ENCODE measurements at regions not wholly inside any gene's neighbourhood (a gene's known extent, or its start where the extent isn't known, plus 50 kb on each side); places are given as distances from the start of the nearest gene placed in this dataset.

DNA sequence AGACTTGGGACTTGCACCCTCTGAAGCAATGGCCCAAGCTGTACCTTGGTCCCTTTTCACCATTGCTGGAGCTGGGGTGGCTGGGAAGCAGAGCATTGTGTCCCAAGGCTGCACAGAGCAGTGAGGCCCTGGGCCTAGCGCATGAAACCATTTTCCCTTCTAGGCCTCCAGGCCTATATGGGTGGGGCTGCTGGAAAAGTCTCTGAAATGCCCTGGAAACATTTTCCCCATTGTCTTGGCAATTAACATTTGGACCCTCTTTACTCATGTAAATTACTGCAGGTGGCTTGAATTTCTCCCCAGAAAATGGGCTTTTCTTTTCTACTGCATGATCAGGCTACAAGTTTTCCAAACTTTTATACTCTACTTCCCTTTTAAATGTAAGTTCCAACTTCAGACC lies 510.5 kb downstream of the SLITRK6 start:
- no peak for DNase-seq (ENCODE audit: low spot score)

DNA sequence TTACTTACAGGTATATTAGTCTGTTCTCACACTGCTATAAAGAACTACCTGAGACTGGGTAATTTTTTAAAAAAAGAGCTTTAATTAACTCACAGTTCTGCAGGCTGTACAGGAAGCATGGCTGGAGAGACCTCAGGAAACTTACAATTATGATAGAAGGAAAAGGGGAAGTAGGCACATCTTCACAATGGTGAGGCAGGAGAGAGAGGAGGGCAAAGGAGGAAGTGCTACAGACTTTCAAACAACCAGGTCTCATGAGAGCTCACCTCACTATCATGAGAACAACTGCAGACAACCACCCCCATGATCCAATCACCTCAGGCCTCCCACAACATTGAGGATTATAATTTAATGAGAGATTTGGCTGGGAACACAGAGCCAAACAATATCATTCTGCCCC lies 511.7 kb downstream of the SLITRK6 start:
- no peak for DNase-seq (ENCODE audit: low spot score)

DNA sequence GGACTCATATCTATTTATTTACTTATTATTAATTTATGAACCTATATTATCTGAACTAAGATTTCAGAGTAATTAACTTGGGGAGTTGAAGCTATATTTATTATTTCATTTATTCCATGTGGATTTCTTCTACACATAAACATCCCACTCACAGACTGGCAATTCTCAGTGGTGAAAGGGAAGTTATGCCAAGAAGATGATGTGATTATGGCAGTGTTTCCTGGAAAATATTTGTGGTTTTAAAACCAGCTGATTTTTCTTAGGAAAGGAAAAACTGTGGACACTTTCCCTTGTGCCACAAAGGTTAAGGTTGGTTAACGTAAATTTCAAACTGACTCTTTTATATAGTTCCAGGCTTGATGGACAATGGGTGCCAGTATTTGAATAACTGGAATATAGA lies 513.1 kb downstream of the SLITRK6 start:
- peak; percentile 10 for DNase-seq (ENCODE audit: low spot score)

DNA sequence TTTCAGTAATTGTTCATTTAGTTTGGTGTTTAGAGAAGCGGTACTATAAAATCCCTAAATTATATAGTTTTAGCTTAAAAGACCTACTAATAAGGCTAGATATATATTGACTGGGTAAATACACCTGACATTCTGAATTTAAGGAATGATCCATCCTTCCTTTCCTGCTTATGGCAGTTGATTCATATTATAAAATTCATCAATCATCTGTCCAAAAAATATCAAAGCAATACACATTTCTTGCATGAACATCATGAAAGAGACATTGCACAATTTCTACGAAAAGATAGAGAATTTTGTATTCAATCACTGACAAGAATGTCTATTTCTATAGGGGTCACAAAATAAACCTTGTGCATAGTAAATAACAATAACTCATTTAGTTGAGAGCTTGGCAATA lies 514.9 kb downstream of the SLITRK6 start:
- DNase-seq (ENCODE audit: low spot score): no peak

DNA sequence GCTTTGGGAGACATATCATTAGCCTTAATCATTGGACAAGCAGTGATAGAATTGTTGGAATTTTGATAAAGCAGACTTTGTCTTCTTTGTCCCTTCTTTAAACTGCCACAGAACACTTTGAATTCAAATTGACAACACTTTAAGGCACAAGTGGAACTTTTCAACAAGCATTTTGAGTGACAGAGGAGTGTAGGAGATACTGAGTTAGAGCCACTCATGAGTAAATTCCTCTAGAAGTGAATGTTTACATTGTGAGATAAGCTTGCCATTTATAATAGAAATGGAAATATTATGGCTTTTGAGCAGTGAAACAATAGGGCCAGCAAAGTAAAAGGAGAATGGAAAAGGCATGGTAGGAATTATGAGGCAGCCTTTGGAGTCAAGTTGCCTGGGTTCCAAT lies 515.8 kb downstream of the SLITRK6 start:
- no peak for DNase-seq (ENCODE audit: low spot score)

DNA sequence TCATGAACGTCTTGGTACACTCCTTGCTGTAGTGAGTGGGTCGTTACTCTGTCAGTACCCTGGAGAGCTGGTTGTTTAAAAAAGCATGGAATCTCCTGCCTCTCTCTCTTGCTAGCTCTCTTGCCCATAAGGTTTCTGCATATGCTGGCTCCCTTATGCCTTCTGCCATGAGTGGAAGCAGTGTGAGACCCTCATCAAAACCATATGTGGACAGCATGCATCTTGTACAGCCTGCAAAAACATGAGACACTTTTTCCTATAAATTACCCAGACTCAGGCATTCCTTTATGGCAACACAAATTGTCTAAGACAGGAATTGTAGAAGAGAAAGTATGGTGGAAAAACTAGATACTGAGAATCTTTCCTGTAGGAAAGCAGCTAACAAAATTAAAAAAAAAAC lies 516.3 kb downstream of the SLITRK6 start:
- DNase-seq (ENCODE audit: low spot score): no peak

DNA sequence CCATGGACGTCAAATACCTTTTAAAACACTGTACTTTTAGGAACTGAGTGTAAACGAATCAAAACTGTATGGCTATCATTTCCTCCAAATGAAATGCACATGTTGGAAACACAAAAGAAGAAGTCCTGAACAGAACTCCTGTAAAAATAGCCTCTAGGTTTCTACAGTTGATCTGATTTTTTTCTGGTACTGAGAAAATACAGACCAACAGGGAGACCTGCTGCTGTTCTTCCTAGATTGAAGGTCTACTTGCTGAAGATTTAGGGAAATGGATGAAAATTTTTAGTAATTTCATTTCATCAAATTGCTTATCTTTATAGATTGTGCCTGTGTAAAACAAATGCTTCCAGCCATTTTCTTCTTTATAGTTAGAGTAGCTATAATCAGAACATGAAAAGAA lies 520.4 kb downstream of the SLITRK6 start:
- no peak for DNase-seq (ENCODE audit: low spot score)

DNA sequence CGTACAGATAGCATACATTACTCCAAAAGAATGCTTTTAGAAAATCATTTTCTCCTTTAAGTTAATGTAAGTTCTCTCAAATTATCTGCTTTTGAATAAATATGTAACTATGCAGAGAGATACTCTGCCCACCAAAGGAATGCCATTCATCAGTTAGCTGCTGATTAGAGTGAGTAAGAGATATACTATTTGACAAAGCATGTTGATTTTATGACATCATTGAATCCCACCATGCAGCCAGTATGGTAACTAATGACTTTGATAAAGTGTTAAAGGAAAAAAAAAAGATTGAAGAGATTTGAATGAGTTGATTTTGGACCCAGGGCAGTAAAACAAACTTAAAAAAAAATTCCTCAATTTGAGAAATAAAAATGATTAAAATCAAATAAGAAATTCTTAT lies 521.5 kb downstream of the SLITRK6 start:
- peak; percentile 70 for DNase-seq (ENCODE audit: low spot score)

DNA sequence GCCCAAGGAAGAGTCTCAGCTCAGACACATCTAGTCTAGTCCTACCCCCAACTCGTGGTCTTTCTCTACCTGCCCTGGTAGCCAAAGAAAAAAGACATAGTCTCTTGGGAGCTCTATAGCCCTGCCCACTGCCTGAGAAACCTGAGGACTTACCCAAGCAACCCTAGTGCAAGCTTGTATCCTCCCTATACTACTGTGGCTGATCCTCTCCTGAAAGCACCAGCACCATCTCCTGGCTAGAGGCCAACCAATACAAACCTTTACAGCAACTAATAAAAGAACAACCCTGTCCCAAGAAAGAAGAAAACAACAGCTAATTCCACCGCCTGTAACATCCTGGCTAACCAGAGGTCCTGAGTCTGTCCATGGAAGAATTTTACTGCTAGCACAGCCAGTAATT lies 532.4 kb downstream of the SLITRK6 start:
- DNase-seq (ENCODE audit: low spot score): no peak

DNA sequence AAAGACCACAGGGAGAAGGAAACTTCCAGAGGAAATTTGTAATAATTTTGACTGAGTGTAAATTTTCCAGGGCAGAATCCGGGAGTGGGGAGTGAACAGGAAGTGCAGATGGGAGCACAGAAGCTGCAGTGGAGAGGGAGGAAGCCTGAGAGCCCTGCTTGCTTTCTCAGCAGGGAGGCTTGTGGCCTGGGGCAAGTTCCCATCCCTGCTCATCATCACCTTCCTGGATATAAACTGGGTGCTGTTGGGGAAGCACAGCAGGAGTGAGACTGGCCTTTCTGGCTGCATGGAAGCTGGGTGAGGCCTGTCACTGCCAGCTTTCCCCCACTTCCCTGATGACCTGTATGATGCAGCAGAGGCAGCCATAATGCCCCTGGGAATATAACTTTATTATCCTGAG lies 532.9 kb downstream of the SLITRK6 start:
- DNase-seq (ENCODE audit: low spot score): peak; percentile 52

DNA sequence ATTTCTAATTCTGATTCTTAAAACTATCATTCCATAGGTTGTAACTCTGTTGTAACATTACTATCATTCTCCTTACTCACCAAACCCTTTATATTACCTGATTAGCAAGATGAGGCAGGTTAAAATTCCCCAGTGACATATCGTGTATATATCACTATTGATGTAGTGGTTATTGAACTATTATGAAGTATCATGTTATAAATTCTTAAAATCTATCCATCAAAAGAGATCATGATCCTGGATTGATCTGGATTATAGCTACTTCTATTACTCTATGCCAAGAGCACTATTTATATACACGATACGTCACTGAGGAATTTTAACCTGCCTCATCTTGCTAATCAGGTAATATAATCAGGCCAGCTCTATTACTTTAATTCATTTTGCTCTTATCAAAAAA lies 533.9 kb downstream of the SLITRK6 start:
- DNase-seq (ENCODE audit: low spot score): no peak

DNA sequence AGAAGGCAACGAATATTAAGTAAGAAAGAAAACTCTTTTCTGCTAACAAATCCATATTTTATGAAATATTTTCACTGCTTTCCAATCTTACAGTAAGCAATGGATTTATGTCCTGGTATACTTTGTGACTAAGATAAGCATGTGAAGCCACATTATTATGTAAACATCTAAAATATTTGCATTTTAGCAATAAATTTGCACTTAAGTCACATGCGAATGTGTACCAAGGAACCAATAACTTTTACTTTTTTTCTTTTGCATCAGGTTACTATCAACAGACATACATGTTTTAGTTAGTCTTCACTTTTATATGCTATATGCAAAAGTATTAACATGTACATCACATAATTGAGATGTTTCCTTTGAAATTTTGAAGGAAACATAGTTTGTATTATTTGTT lies 536.7 kb downstream of the SLITRK6 start:
- no peak for DNase-seq (ENCODE audit: low spot score)

DNA sequence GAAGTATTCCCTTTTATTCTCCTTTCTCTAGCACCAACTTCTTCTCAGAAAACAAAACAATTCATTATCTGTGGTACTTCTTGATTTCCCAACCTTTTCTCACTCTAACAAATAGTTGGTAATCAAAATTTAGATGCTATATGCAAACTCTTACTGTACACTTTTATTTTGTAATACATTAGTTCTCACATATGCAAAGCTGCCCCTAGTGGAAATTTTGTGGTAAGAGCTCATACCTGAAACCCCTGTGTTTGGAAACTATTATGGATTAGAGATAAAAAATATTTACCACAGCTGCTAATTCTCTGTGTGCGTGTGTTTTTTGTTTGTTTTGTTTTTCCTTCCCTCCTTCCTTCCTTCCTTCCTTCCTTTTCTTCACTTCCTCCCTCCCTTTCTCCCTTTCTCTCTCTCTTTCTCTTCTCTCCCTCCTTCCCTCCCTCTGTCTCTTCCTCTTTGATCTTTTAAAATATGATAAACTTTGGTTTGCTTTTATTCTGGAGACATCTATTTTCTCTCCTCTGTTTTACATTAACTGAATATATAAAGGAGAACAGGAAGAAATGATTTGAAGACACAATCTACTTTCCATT lies 537.4 kb downstream of the SLITRK6 start:
- peak; percentile 10 for DNase-seq (ENCODE audit: low spot score)

DNA sequence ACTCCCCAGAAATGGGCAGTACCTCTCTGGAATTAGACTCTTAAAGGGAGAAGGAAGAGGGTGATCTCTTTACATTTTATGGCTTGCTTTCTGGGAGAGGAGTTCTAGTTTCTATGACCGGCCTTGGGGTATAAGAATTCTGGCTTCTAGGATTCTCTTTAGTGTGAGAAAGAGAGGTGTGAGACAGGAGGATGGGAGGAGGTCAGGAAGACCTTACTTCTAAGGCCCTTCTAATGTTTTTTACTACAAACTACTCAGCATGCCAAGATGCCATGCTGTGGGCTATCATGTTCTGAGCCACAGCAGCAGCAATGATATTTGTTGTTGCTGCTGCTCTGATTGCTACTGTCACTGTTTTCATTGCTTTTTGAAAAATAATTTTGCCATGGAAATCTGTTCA lies 538.3 kb downstream of the SLITRK6 start:
- DNase-seq (ENCODE audit: low spot score): no peak

DNA sequence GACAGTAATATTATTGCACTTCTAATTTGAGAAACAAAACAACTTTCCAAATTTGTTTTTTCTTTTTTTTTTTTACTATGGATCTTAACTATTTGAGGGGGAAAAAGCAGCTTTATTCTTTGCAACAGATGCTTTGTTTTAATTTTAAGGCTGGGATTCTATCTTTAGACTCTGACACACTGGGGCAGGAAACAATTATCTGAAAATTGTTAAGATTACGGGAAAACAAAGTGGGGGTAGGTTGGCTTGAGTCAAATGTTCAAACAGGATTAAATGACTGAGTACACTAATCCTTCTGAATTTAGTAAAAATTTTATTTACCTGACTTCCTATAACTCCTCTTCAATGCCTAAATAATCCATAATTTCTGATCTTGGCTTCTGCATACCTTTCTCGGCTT lies 543.2 kb downstream of the SLITRK6 start:
- no peak for DNase-seq (ENCODE audit: low spot score)

DNA sequence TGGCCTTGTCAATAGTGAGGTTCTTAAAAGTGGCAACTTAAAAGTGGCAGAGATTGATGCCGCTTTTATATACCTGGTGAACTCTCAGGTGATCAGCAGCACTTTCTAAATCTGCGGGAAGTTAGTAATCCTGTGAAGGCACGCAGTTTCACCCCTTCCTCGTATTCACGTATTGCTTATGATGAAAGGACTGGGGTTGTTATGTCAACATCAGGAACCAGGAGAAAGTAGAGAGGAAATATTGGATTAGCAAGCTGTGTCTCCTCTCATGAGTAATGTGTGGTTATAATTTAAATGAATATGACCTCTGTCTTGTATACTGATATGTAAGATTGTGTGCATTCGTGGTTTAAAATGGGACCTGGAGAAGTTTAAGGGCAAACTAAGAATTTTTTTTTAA lies 544.6 kb downstream of the SLITRK6 start:
- no peak for DNase-seq (ENCODE audit: low spot score)

DNA sequence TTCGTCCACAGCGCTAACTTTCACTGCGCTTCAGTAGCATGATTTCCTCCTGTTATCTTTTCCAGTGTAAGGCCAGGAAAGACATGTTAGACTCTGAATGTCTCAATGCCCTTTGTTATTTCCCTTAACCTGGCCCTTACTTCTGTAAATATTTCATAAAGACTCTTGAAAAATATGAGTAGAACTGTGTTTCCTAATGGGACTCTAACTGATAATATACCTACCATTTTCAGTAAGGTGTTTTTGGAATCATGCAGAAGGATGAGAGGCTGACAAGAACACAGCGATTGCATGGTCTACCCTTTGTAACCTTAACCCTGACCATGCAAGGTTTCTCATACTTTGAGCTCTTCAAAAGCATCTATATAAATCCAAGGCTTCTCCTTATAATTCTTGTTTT lies 550.1 kb downstream of the SLITRK6 start:
- no peak for DNase-seq (ENCODE audit: low spot score)

DNA sequence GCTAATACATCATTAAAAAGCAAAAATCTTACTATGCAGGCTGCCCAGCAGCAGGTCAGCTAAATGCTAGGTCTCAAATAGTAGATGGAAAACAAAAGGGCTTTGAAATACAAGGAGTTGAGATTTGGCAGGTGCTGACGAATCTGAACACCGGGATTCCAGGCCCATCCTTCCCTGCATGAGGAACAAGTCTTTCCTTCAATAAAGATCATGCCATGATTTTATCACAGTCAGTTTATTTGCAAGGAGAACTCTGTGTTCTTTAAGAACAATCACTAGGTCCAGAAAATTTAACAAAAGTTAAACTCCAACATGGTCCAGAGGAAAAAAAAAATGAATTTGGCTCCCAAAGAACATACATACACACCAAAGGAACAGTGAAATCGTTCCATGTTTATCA lies 551.4 kb downstream of the SLITRK6 start:
- no peak for DNase-seq (ENCODE audit: low spot score)

DNA sequence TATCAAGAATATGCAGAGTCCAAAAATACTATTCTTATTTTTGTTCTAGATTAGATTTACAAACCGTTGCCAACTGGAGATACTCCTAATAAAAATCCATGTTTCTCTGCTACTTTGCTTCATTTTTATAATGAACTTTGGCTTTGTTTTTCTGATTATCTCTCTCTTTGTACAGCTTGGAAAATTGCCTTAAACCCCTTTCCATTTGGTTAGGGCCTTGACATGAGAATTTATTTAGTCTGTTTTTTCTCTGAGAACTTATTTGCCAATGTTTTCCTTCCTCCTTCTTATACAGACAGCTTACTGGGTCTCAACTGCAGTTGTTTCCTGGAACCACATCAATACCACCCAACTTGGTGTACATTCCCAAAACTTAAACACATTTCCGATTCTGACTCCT lies 555.4 kb downstream of the SLITRK6 start:
- no peak for DNase-seq (ENCODE audit: low spot score)

DNA sequence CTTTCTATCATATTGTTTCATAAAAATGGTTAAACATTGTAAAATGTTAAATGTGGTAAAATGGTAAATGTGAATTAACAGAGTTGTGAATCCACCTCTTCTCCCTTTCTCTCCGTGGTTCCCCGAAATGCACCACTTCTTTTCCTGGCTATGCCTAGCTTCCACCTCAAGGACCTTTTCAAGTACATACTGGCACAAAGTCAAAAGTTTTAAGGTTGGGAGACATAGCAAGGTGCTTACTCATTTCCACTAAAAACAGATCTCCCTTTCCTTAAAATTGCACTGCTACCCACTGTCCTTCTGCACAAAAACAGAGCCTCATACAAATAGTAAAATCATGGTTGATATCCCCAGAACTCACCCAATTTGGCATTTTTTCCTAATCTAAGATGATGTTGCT lies 558.2 kb downstream of the SLITRK6 start:
- DNase-seq (ENCODE audit: low spot score): peak; percentile 53

DNA sequence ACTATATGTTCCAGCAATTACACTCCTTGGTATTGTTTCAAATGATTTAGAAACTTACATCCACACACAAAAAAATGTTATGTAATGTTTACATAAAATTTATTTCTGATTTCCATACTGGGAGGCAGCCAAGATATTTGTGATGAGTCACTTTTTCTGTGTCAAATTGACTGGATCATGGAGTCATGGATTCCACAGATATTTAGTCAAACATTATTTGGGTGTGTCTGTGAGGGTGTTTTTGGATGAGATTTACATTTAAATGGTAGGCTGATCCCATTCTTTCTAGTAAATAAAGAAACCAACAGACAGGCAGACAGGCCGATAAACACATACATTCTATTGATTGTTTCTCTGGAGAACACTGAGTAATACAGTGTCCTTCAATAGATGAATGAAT lies 562.8 kb downstream of the SLITRK6 start:
- peak; percentile 10 for DNase-seq (ENCODE audit: low spot score)

DNA sequence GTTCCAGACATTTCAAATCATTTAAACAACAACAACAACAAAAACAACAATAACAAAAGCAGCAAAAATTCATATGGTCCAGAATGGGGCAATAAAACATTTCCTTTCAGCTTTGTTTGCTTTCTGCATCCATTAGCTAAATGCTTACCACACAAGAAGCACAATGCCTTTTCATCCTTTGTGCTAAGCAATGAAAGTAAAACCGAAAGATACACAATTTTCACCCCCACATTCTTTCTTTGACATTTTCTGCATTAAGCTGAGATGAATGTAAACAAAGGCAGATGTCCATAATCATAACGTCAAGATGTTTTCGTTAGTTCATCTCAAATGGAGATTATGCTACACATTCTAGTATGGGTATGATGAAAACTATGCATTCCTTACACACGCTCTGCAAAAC lies 568.5 kb downstream of the SLITRK6 start:
- no peak for DNase-seq (ENCODE audit: low spot score)

DNA sequence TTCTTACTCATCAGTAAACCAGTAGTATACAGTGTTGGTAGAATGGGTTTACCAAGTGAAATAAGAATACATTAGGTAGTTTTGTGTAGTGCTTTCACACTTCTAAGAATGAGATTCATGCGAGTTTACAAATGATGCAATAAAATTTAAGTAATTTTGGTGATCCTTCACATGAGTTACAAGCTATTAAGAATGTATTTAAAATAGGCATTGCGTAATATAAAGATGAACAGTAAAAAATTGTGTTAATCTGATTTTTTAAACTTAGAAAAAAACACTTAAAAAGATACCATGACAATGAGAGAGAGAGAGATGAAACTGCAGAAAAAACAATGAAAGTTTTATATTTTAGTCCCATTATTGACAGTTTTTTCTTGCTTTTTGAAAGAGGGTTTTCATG lies 570.5 kb downstream of the SLITRK6 start:
- no peak for DNase-seq (ENCODE audit: low spot score)

DNA sequence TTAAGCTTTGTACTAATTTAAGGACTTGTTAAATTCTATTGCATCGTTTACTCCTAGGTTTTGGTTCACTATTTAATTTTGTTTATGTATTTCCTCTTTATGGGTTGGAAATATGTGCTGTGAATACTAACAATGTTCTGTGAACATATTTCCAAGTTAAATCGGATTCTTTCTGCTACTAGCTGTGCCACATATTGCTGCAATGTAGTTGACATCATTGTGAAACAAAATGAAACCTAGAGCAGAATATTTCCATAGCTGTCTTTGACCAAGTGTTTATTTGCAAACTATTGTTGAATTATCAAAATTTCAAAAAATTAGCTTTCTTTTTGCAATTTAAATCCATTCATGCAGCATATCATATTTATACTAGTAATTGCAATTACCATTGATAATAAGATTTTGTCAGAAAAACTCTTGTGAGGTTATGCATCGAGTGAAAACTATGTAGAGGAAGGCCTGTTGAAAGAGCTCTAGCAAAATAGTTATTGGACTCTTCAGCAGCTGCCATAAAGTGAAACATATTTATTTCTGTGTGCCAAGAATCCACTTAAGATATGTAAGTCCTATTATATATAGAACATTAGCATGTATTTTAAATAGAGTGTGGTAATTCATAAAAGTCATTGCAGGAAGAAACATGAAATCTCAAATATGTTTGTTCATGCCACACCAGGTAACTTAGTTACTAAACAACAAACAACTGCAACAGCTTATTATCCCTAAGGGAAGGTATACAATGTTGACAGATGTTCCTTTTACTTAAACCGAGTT lies 575.1 kb downstream of the SLITRK6 start:
- DNase-seq (ENCODE audit: low spot score): no peak

Measured in A172 (cell line).